ENCODE measurements at regions not wholly inside any gene's neighbourhood (a gene's known extent, or its start where the extent isn't known, plus 50 kb on each side); places are given as distances from the start of the nearest gene placed in this dataset.
"Not testable (repeated sequence)": the region's sequence is repeated elsewhere in the genome, so short reads cannot be mapped to it uniquely, and the experiment has no call there.

DNA sequence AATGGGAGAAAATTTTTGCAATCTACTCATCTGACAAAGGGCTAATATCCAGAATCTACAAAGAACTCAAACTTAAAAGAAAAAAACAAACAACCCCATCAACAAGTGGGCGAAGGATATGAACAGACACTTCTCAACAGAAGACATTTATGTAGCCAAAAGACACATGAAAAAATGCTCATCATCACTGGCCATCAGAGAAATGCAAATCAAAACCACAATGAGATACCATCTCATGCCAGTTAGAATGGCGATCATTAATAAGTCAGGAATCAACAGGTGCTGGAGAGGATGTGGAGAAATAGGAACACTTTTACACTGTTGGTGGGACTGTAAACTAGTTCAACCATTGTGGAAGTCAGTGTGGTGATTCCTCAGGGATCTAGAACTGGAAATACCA lies 187.7 kb upstream of the ARHGEF26 start:
- WGBS, 3 donors: 90 to 94% (median 90%) methylated on average over 2 of the region's 2 CpGs
- H3K9me3 ChIP-seq (ENCODE audit: control insufficient read depth in 2 of 2, insufficient read depth in 1 of 2, low read depth in 1 of 2, low read length in 1 of 2); DNase-seq; H3K4me3 ChIP-seq (ENCODE audit: low read depth in 1 of 3, low read length in 3 of 3); H3K4me1 ChIP-seq (ENCODE audit: control insufficient read depth in 3 of 3, insufficient read depth in 2 of 3, low read depth in 1 of 3, low read length in 2 of 3); FAIRE-seq; H3K27me3 ChIP-seq (ENCODE audit: control insufficient read depth in 3 of 3, insufficient read depth in 3 of 3, low read length in 3 of 3); H3K27ac ChIP-seq (ENCODE audit: low read depth in 1 of 3, low read length in 2 of 3); H3K36me3 ChIP-seq (ENCODE audit: control insufficient read depth in 3 of 3, insufficient read depth in 2 of 3, low read depth in 1 of 3, low read length in 3 of 3): not testable (repeated sequence)

DNA sequence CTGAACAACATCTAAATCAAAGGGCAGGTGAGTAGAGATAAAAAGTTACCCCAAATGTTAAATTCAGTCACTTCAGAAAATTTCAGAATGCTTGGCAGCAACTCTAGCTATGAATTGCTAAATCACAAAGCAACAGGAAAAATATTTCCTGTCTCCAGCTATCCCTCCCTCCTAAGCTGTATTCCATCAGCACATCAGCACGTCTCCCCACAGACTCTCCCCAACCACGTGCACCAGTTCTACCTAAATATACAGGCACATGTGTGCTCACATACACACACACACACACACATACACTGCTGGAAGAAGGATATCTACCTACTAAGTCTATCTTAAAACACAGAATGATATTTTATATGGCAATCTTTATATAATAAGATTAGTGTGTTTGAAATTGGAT lies 177.1 kb upstream of the ARHGEF26 start:
- WGBS, 3 donors: 50 to 64% (median 51%) methylated on average over 2 of the region's 2 CpGs

DNA sequence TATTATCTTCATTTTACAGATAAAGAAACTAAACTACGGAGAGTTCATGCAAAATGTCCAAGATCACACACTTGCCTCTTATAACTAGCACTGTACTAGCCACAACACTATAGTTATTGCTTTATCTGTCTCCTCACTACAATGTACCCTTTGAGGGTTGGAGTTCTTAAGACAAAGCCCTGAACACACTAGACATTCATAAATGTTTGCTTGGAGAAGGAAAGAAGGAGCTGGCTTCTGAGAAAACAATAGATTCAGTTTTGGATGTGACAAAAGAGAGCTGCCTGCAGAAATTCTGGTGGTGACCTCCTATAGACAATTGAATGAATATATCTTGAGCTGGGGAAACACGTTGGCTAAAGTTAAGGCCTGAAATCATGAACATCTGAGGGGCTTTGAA lies 169.9 kb upstream of the ARHGEF26 start:
- no peaks in the 10 kb centered on the region for H3K4me1 ChIP-seq (ENCODE audit: control insufficient read depth in 3 of 3, insufficient read depth in 2 of 3, low read depth in 1 of 3, low read length in 2 of 3)
- H3K4me3 ChIP-seq (ENCODE audit: low read depth in 1 of 3, low read length in 3 of 3): no peak overlapping the region
- WGBS, 3 donors: 25 to 61% (median 31%) methylated on average over 2 of the region's 2 CpGs
- H3K9me3 ChIP-seq (ENCODE audit: control insufficient read depth in 2 of 2, insufficient read depth in 1 of 2, low read depth in 1 of 2, low read length in 1 of 2): no peaks in the 10 kb centered on the region
- no peaks in the 10 kb centered on the region for H3K27me3 ChIP-seq (ENCODE audit: control insufficient read depth in 3 of 3, insufficient read depth in 3 of 3, low read length in 3 of 3)
- no peak overlapping the region for H3K27ac ChIP-seq (ENCODE audit: low read depth in 1 of 3, low read length in 2 of 3)
- FAIRE-seq (no peak), DNase-seq (no peak)
- H3K36me3 ChIP-seq (ENCODE audit: control insufficient read depth in 3 of 3, insufficient read depth in 2 of 3, low read depth in 1 of 3, low read length in 3 of 3): no peaks in the 10 kb centered on the region

More for the DNA sequence above, 177.1 kb upstream of the ARHGEF26 start:
- no peaks in the 10 kb centered on the region for H3K36me3 ChIP-seq (ENCODE audit: control insufficient read depth in 3 of 3, insufficient read depth in 2 of 3, low read depth in 1 of 3, low read length in 3 of 3)
- no peak overlapping the region for H3K27ac ChIP-seq (ENCODE audit: low read depth in 1 of 3, low read length in 2 of 3)
- DNase-seq (no peak), FAIRE-seq (no peak)
- no peaks in the 10 kb centered on the region for H3K27me3 ChIP-seq (ENCODE audit: control insufficient read depth in 3 of 3, insufficient read depth in 3 of 3, low read length in 3 of 3)
- no peak overlapping the region for H3K4me3 ChIP-seq (ENCODE audit: low read depth in 1 of 3, low read length in 3 of 3)
- H3K4me1 ChIP-seq (ENCODE audit: control insufficient read depth in 3 of 3, insufficient read depth in 2 of 3, low read depth in 1 of 3, low read length in 2 of 3): no peaks in the 10 kb centered on the region
- no peaks in the 10 kb centered on the region for H3K9me3 ChIP-seq (ENCODE audit: control insufficient read depth in 2 of 2, insufficient read depth in 1 of 2, low read depth in 1 of 2, low read length in 1 of 2)

DNA sequence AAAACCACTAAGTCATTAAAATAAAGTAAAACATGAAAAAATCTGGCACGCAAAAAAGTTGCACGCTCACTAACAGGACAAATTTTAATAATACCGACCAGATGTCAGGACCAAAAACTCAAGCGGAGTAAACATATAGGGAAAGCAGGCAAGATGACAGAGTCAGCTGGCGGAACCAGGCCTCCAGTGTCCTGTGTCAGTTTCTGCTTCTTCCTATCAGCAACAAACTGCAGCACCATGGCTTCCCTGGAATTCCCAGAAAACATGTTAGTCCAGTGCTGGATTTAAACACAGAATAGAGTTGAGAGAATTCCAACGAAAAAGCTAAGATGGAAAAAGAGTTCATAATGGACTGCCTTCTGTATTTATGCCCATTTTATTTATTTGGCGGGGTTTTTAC lies 169.1 kb upstream of the ARHGEF26 start:
- FAIRE-seq (no peak), DNase-seq (no peak)
- H3K27ac ChIP-seq (ENCODE audit: low read depth in 1 of 3, low read length in 2 of 3): no peak overlapping the region
- 79 to 82% (median 82%) methylated on average over 7 of the region's 7 CpGs for WGBS, 3 donors
- peaks cover 0 to 3% (median 0%) of the 10 kb centered on the region in 3 donors for H3K27me3 ChIP-seq (ENCODE audit: control insufficient read depth in 3 of 3, insufficient read depth in 3 of 3, low read length in 3 of 3)
- H3K36me3 ChIP-seq (ENCODE audit: control insufficient read depth in 3 of 3, insufficient read depth in 2 of 3, low read depth in 1 of 3, low read length in 3 of 3): no peaks in the 10 kb centered on the region
- H3K4me1 ChIP-seq (ENCODE audit: control insufficient read depth in 3 of 3, insufficient read depth in 2 of 3, low read depth in 1 of 3, low read length in 2 of 3): no peaks in the 10 kb centered on the region
- no peaks in the 10 kb centered on the region for H3K9me3 ChIP-seq (ENCODE audit: control insufficient read depth in 2 of 2, insufficient read depth in 1 of 2, low read depth in 1 of 2, low read length in 1 of 2)
- no peak overlapping the region for H3K4me3 ChIP-seq (ENCODE audit: low read depth in 1 of 3, low read length in 3 of 3)

DNA sequence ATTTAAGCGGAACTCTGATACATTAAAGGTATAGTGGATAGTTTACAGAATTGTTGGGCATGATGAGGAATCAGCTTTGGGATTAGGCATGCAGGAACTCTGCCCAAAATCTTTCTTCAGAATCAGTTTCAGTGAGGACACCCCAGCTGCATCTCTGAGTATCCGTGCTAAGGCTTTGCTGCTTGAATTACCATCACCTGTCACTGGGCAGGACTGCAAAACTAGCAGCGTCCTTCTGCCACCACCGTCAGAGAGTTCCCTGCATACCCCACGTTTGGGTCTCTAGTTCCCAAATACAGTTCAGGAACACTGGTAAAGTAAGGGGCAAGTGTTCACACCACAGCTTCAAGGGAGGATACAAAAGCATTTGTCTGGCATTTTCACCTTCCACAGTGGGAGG lies 164.6 kb upstream of the ARHGEF26 start:
- Histone ChIP-seq H3K27me3 (ENCODE audit: control insufficient read depth in 3 of 3, insufficient read depth in 3 of 3, low read length in 3 of 3) (peaks cover 0 to 3% (median 0%) of the 10 kb centered on the region in 3 donors), H3K36me3 (ENCODE audit: control insufficient read depth in 3 of 3, insufficient read depth in 2 of 3, low read depth in 1 of 3, low read length in 3 of 3) (no peaks in the 10 kb centered on the region), H3K4me3 (ENCODE audit: low read depth in 1 of 3, low read length in 3 of 3) (no peak overlapping the region), H3K4me1 (ENCODE audit: control insufficient read depth in 3 of 3, insufficient read depth in 2 of 3, low read depth in 1 of 3, low read length in 2 of 3) (no peaks in the 10 kb centered on the region), H3K27ac (ENCODE audit: low read depth in 1 of 3, low read length in 2 of 3) (no peak overlapping the region), H3K9me3 (ENCODE audit: control insufficient read depth in 2 of 2, insufficient read depth in 1 of 2, low read depth in 1 of 2, low read length in 1 of 2) (no peaks in the 10 kb centered on the region)
- DNase-seq (no peak), FAIRE-seq (no peak)
- WGBS, 3 donors: 67 to 70% (median 69%) methylated on average over 5 of the region's 5 CpGs

DNA sequence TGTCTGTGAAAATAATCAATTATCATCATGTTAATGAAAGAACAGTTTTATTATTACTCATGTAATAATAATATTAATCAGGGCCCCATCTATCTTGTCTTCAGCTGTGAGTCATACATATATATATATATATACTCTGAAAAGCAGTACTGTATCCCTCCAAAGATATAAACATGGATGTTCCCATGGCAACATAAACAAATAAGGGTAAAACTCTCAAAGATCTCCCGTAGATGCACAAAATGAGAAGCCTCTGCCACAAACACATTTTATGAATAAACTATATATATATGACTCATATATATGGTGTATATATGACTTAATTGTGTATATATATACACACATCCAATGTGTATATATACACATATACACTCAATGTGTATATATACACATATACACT lies 163.8 kb upstream of the ARHGEF26 start:
- Histone ChIP-seq H3K27ac (ENCODE audit: low read depth in 1 of 3, low read length in 2 of 3) (no peak overlapping the region), H3K36me3 (ENCODE audit: control insufficient read depth in 3 of 3, insufficient read depth in 2 of 3, low read depth in 1 of 3, low read length in 3 of 3) (no peaks in the 10 kb centered on the region), H3K9me3 (ENCODE audit: control insufficient read depth in 2 of 2, insufficient read depth in 1 of 2, low read depth in 1 of 2, low read length in 1 of 2) (no peaks in the 10 kb centered on the region), H3K4me3 (ENCODE audit: low read depth in 1 of 3, low read length in 3 of 3) (no peak overlapping the region), H3K27me3 (ENCODE audit: control insufficient read depth in 3 of 3, insufficient read depth in 3 of 3, low read length in 3 of 3) (peaks cover 0 to 3% (median 0%) of the 10 kb centered on the region in 3 donors), H3K4me1 (ENCODE audit: control insufficient read depth in 3 of 3, insufficient read depth in 2 of 3, low read depth in 1 of 3, low read length in 2 of 3) (no peaks in the 10 kb centered on the region)
- DNase-seq (no peak), FAIRE-seq (no peak)
- WGBS, 3 donors: 39 to 45% (median 44%) methylated on average over 1 of the region's 1 CpG

DNA sequence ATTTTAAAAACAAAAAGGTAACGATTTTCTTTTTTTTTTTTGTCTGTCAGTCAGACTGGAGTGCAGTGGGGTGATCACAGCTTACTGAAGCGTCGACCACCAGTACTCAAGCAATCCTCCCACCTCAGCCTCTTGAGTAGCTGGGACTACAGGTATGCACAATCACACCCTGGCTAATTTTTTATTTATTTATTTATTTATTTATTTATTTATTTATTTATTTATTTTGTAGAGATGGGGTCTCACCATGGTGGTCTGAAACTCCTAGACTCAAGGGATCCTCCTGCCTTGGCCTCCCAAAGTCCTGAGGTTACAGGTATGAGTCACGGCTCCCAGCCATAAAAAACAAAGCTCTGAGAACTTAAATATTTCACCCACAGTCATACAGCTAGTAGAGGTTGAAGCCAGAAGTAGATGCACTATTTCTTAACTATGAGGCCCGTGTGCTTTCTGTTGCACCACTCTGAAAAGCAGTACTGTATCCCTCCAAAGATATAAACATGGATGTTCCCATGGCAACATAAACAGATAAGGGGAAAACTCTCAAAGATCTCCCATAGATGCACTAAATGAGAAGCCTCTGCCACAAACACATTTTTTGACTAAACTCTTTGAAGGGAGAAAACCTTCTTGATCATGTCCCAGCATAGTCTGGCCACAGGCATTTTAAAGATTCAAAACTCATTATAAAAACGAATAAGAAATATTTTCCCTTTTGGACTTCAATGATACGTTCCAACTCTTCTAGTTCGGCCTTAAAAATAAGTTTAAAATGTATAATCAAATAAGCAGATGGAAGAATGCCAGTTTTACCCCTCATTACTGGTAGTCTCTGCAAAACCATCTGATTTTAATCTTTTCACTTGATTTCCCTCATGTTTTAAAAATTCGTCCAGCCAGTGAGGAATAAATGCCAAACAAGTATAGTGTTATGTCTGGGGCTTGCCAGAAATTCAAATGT lies 162.3 kb upstream of the ARHGEF26 start:
- no peaks in the 10 kb centered on the region for H3K4me1 ChIP-seq (ENCODE audit: control insufficient read depth in 3 of 3, insufficient read depth in 2 of 3, low read depth in 1 of 3, low read length in 2 of 3)
- H3K27me3 ChIP-seq (ENCODE audit: control insufficient read depth in 3 of 3, insufficient read depth in 3 of 3, low read length in 3 of 3): peaks cover 0 to 3% (median 0%) of the 10 kb centered on the region in 3 donors
- H3K36me3 ChIP-seq (ENCODE audit: control insufficient read depth in 3 of 3, insufficient read depth in 2 of 3, low read depth in 1 of 3, low read length in 3 of 3): no peaks in the 10 kb centered on the region
- H3K27ac ChIP-seq (ENCODE audit: low read depth in 1 of 3, low read length in 2 of 3): no peak overlapping the region
- H3K4me3 ChIP-seq (ENCODE audit: low read depth in 1 of 3, low read length in 3 of 3): no peak overlapping the region
- DNase-seq: no peak
- FAIRE-seq: no peak
- no peaks in the 10 kb centered on the region for H3K9me3 ChIP-seq (ENCODE audit: control insufficient read depth in 2 of 2, insufficient read depth in 1 of 2, low read depth in 1 of 2, low read length in 1 of 2)
- WGBS, 3 donors: 64 to 66% (median 66%) methylated on average over 9 of the region's 9 CpGs

DNA sequence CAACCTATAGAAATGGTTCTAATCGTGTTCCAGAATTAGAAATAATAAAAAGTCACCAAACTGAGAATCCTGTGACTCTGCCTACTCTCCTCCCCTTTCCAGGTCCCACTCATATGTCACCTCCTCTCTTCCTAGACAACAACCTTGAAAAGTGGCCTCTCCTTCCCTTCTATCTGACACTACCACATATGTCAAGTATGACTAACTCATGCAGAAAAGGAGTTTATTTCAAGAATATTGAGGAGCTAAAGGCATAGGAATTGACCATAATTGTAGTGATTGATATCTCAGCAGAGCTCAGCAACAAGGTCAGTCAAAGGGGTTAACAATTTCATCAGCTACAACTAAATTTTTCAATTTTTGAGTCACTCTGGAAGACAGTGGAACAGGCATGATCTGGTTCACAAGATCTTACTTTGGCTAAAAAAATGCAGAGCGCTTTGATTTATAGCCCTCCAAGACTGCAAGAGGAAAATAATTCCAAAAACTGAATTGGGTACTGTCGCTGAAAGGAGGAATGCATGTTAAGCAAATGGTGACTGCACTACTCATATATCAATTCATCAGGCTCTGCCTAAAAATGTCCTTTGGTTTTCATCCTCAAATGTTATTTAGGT lies 160.6 kb upstream of the ARHGEF26 start:
- Histone ChIP-seq H3K27ac (ENCODE audit: low read depth in 1 of 3, low read length in 2 of 3) (no peak overlapping the region), H3K36me3 (ENCODE audit: control insufficient read depth in 3 of 3, insufficient read depth in 2 of 3, low read depth in 1 of 3, low read length in 3 of 3) (no peaks in the 10 kb centered on the region), H3K9me3 (ENCODE audit: control insufficient read depth in 2 of 2, insufficient read depth in 1 of 2, low read depth in 1 of 2, low read length in 1 of 2) (no peaks in the 10 kb centered on the region), H3K4me3 (ENCODE audit: low read depth in 1 of 3, low read length in 3 of 3) (no peak overlapping the region), H3K27me3 (ENCODE audit: control insufficient read depth in 3 of 3, insufficient read depth in 3 of 3, low read length in 3 of 3) (peaks cover 0 to 3% (median 0%) of the 10 kb centered on the region in 3 donors), H3K4me1 (ENCODE audit: control insufficient read depth in 3 of 3, insufficient read depth in 2 of 3, low read depth in 1 of 3, low read length in 2 of 3) (no peaks in the 10 kb centered on the region)
- WGBS, 3 donors: 71 to 72% (median 71%) methylated on average over 3 of the region's 3 CpGs
- no peak for FAIRE-seq
- no peak for DNase-seq
